K562 (cell line): ENCODE measurements at regions not wholly inside any gene's neighbourhood (a gene's known extent, or its start where the extent isn't known, plus 50 kb on each side); places are given as distances from the start of the nearest gene placed in this dataset.

Source experiments
- ASH1L ChIP-seq: fragments of 450-650 bp; IDR thresholded peaks from 2 replicates; pipeline ENCODE4 v1.6.1; 2018; ENCODE audit warnings: borderline replicate concordance, mild to moderate bottlenecking, low read depth; ENCODE audit not compliant: partially characterized antibody
- CCAR2 ChIP-seq: fragments of 200-400 bp; formaldehyde crosslinking; IDR thresholded peaks from 2 replicates; pipeline ENCODE4 v1.6.1; 2017; ENCODE audit warnings: mild to moderate bottlenecking, low read depth, low read length
- CGGBP1 ChIP-seq: fragments of 250-450 bp; sonication (Bioruptor Pico); IDR thresholded peaks from 2 replicates; pipeline ENCODE4 v1.9.0; 2021; ENCODE audit warnings: mild to moderate bottlenecking
- CHD4 ChIP-seq: fragments of 200-600 bp; sonication (generic); IDR thresholded peaks from 3 replicates; pipeline ENCODE4 v1.6.1; 2012; ENCODE audit warnings: low read depth, mild to moderate bottlenecking, mixed read lengths, low read length, inconsistent platforms; ENCODE audit not compliant: insufficient read depth, insufficient replicate concordance, poor library complexity, severe bottlenecking
- CLOCK ChIP-seq: fragments of 250-450 bp; sonication (Bioruptor Pico); IDR thresholded peaks from 2 replicates; pipeline ENCODE4 v1.4.0; 2020; ENCODE audit warnings: mild to moderate bottlenecking, moderate library complexity, borderline replicate concordance
- EP400 ChIP-seq: fragments of 450-650 bp; IDR thresholded peaks from 2 replicates; pipeline ENCODE4 v1.6.1; 2017; ENCODE audit warnings: antibody characterized with exemption, mild to moderate bottlenecking, moderate library complexity
- FOSL1 ChIP-seq: fragments of 200-800 bp; sonication (Bioruptor generic); conservative IDR thresholded peaks from 2 replicates; pipeline ENCODE4 v1.6.1; 2016; ENCODE audit warnings: missing genetic modification characterization, missing compliant biosample characterization
- HNRNPH1 ChIP-seq: fragments of 200-400 bp; formaldehyde crosslinking; optimal IDR thresholded peaks from 2 replicates; pipeline ENCODE3; 2017; ENCODE audit warnings: low read depth, mild to moderate bottlenecking, low read length, moderate library complexity
- MTA3 ChIP-seq: fragments of 450-650 bp; formaldehyde crosslinking; IDR thresholded peaks from 2 replicates; pipeline ENCODE4 v1.6.1; 2017; ENCODE audit warnings: mild to moderate bottlenecking, borderline replicate concordance
- PHF21A ChIP-seq: fragments of 450-650 bp; IDR thresholded peaks from 2 replicates; pipeline ENCODE4 v1.6.1; 2017; ENCODE audit warnings: low read depth, borderline replicate concordance
- PRDM10 ChIP-seq: fragments of 450-650 bp; IDR thresholded peaks from 2 replicates; pipeline ENCODE4 v1.6.1; 2018; ENCODE audit not compliant: partially characterized antibody
- PRPF4 ChIP-seq: fragments of 200-400 bp; formaldehyde crosslinking; IDR thresholded peaks from one replicate; pipeline ENCODE4 v1.6.1; 2017; ENCODE audit warnings: low read length, low read depth, mild to moderate bottlenecking; ENCODE audit not compliant: insufficient read depth, poor library complexity, severe bottlenecking
- PTBP1 ChIP-seq: fragments of 200-400 bp; formaldehyde crosslinking; IDR thresholded peaks from 2 replicates; pipeline ENCODE4 v1.6.1; 2017; ENCODE audit warnings: low read depth, low read length
- RFX7 ChIP-seq: fragments of 250-450 bp; sonication (Bioruptor Pico); IDR thresholded peaks from 2 replicates; pipeline ENCODE4 v1.5.1; 2021; ENCODE audit warnings: mild to moderate bottlenecking
- RNF219 ChIP-seq: fragments of 250-450 bp; sonication (Bioruptor Pico); IDR thresholded peaks from 2 replicates; pipeline ENCODE4 v1.5.0; 2022; ENCODE audit warnings: mild to moderate bottlenecking
- SAFB2 ChIP-seq: fragments of 200-400 bp; formaldehyde crosslinking; IDR thresholded peaks from 2 replicates; pipeline ENCODE4 v1.6.1; 2018; ENCODE audit warnings: borderline replicate concordance, low read length, low read depth, moderate library complexity; ENCODE audit not compliant: severe bottlenecking
- SMC3 ChIP-seq: conservative IDR thresholded peaks from 2 replicates; pipeline ENCODE4 v1.6.1; 2011; ENCODE audit warnings: low read depth, low read length, improper control_type of control experiment; ENCODE audit not compliant: insufficient read depth
- TCF3 ChIP-seq: sonication (generic); formaldehyde crosslinking; IDR thresholded peaks from 2 replicates; pipeline ENCODE4 v1.4.0; 2020; ENCODE audit warnings: mild to moderate bottlenecking, missing genetic modification reagents
- TRIM24 ChIP-seq, 2 experiments: fragments of 450-650 bp; IDR thresholded peaks; 2 replicates each; pipeline ENCODE4 v1.6.1; 2016

- TF ChIP-seq CLOCK (CRISPR knock-in tag), result no peak
- TF ChIP-seq PTBP1, result no peak
- TF ChIP-seq EP400, result 0 out of 2 replicates have a peak, but pooled peaks have one; percentile 27
- TF ChIP-seq HNRNPH1, result no peak
- no peak for TF ChIP-seq TRIM24 (IDR thresholded peaks at IDR 0.05)
- TF ChIP-seq SAFB2, result no peak
- no peak for TF ChIP-seq TCF3 (CRISPR knock-in tag)
- no peak for TF ChIP-seq PHF21A
- no peak for TF ChIP-seq PRPF4
- no peak for TF ChIP-seq CCAR2
- TF ChIP-seq FOSL1 (tag), result peak; percentile 91
- TF ChIP-seq RFX7 (CRISPR knock-in tag), result no peak
- TF ChIP-seq ASH1L, result no peak
- no peak for TF ChIP-seq RNF219
- no peak for TF ChIP-seq MTA3
- no peak for TF ChIP-seq CHD4
- no peak for TF ChIP-seq CGGBP1 (CRISPR knock-in tag)
- no peak for TF ChIP-seq SMC3
- peak; percentile 21 for TF ChIP-seq PRDM10
Observed at GRCh38 chr10:91163869-91164474, 56.5 kb upstream of the PCGF5 start (continued).
